LNCAP (cell line): ENCODE measurements at regions not wholly inside any gene's neighbourhood (a gene's known extent, or its start where the extent isn't known, plus 50 kb on each side); places are given as distances from the start of the nearest gene placed in this dataset.

Experiments
- CTCF ChIP-seq: fragments of 450-650 bp; IDR thresholded peaks from 2 replicates; pipeline ENCODE4 v1.5.1; 2017; ENCODE audit warnings: mild to moderate bottlenecking

GRCh38 chr6:24996269-24996836 is 60.6 kb upstream of the RIPOR2 start:
- no peak for TF ChIP-seq CTCF

- no peak for TF ChIP-seq CTCF
Observed at GRCh38 chr6:24997231-24997630, 61.5 kb upstream of the RIPOR2 start.

- no peak for TF ChIP-seq CTCF
Observed at GRCh38 chr6:24997905-24998304, 62.1 kb upstream of the RIPOR2 start.

GRCh38 chr6:25002326-25003091 is 66.7 kb upstream of the RIPOR2 start:
- no peak for TF ChIP-seq CTCF

GRCh38 chr6:25004357-25004756 is 68.6 kb upstream of the RIPOR2 start:
- TF ChIP-seq CTCF = no peak

GRCh38 chr6:25005010-25005409 is 69.2 kb upstream of the RIPOR2 start:
- no peak for TF ChIP-seq CTCF

GRCh38 chr6:25006075-25006474 is 70.3 kb upstream of the RIPOR2 start:
- TF ChIP-seq CTCF = no peak
